HCT116 (cell line): ENCODE measurements at regions not wholly inside any gene's neighbourhood (a gene's known extent, or its start where the extent isn't known, plus 50 kb on each side); places are given as distances from the start of the nearest gene placed in this dataset.

Experiments
- ATAC-seq: fragments of 200-7000 bp; cut with Tn5 transposase; 2 replicates; pipeline ENCODE4 v1.9.1; 2020; ENCODE audit warnings: mild to moderate bottlenecking, moderate library complexity
- BruUV-seq: library from RNA; stranded (reverse); fragments of 400-500 nt; replicated peaks from 2 replicates; lab custom pipeline; 2021; lab: Mats Ljungman, UMichigan
- CTCF ChIA-PET: fragments of 300-600 bp; sonication (Branson Sonifier 250); formaldehyde crosslinking; loops from one replicate; lab custom pipeline; 2021; ENCODE audit warnings: antibody characterized with exemption; lab: Charles Lee
- POLR2A ChIA-PET: fragments of 300-600, 350-600 bp; sonication (Branson Sonifier 250); formaldehyde crosslinking; loops from one replicate; lab custom pipeline; 2021; ENCODE audit warnings: antibody characterized with exemption; lab: Charles Lee
- RAD21 ChIA-PET, 2 experiments: fragments of 300-600 bp; sonication (Branson Sonifier 250); formaldehyde crosslinking; loops; one replicate each; lab custom pipeline; 2023; ENCODE audit warnings: low total read pairs in 2 of 2; ENCODE audit not compliant: uncharacterized antibody in 2 of 2, unreplicated experiment in 2 of 2, low non-redundant PET in 1 of 2; lab: Charles Lee
- DNase-seq: peaks from one replicate; pipeline ENCODE4 v3.0.0-alpha.2; 2010; ENCODE audit warnings: low read depth, low spot score
- H2AFZ ChIP-seq: fragments of 200-600 bp; shearing (Covaris generic), sonication (generic); 2 replicates; pipeline ENCODE4 v1.6.1; 2017; ENCODE audit warnings: low read depth, mixed run types, mixed read lengths, antibody characterized with exemption, low read length; ENCODE audit not compliant: poor library complexity, severe bottlenecking
- H3K27ac ChIP-seq: 2 replicates; pipeline ENCODE4 v1.5.1; 2012; ENCODE audit warnings: low read depth, low read length
- H3K27me3 ChIP-seq: fragments of 200-600 bp; sonication (generic); 2 replicates; pipeline ENCODE4 v1.6.1; 2016; ENCODE audit warnings: mixed run types, low read length, mixed read lengths; ENCODE audit not compliant: insufficient read depth
- H3K36me3 ChIP-seq, 2 experiments: fragments of 200-500 bp in 1 of 2; fragments of 200-600 bp in 1 of 2; sonication (Bioruptor generic) in 1 of 2; sonication (generic) in 1 of 2; 2 replicates each; pipeline versions ENCODE4 v1.5.1 to v1.6.1; 2014 to 2016; ENCODE audit warnings: low read length in 2 of 2, inconsistent platforms in 1 of 2, mixed read lengths in 1 of 2, mixed run types in 1 of 2; ENCODE audit not compliant: insufficient read depth in 2 of 2, control insufficient read depth in 1 of 2
- H3K4me1 ChIP-seq, 2 experiments: fragments of 200-600 bp in 1 of 2; sonication (generic) in 1 of 2; 2 replicates each; pipeline versions ENCODE4 v1.5.1 to v1.6.1; 2012 to 2017; ENCODE audit warnings: low read length in 2 of 2, inconsistent platforms in 1 of 2, mild to moderate bottlenecking in 1 of 2, mixed read lengths in 1 of 2, mixed run types in 1 of 2, moderate library complexity in 1 of 2; ENCODE audit not compliant: insufficient read depth in 2 of 2, control insufficient read depth in 1 of 2
- H3K4me2 ChIP-seq: fragments of 200-600 bp; sonication (generic); 2 replicates; pipeline ENCODE4 v1.6.1; 2017; ENCODE audit warnings: mixed run types, low read length, mixed read lengths
- H3K4me3 ChIP-seq, 2 experiments: fragments of 200-600 bp in 1 of 2; sonication (generic) in 1 of 2; replicated peaks in 1 of 2; 2 replicates each; pipeline ENCODE4 v1.5.1; 2011 to 2016; ENCODE audit warnings: low read length in 2 of 2, control low read depth in 1 of 2, low read depth in 1 of 2, mild to moderate bottlenecking in 1 of 2, mixed read lengths in 1 of 2, mixed run types in 1 of 2
- H3K79me2 ChIP-seq: fragments of 200-600 bp; sonication (generic); 2 replicates; pipeline ENCODE4 v1.6.1; 2017; ENCODE audit warnings: mild to moderate bottlenecking, mixed run types, low read length, moderate library complexity, mixed read lengths; ENCODE audit not compliant: insufficient read depth
- H3K9ac ChIP-seq: fragments of 200-600 bp; sonication (generic); 2 replicates; pipeline ENCODE4 v1.6.1; 2016; ENCODE audit warnings: low read length, mixed read lengths
- H3K9me2 ChIP-seq: fragments of 200-600 bp; sonication (generic), shearing (Covaris generic); 2 replicates; pipeline ENCODE4 v1.6.1; 2017; ENCODE audit warnings: mixed run types, mild to moderate bottlenecking, moderate library complexity; ENCODE audit not compliant: insufficient read depth
- H3K9me3 ChIP-seq, 2 experiments: fragments of 200-500 bp in 1 of 2; fragments of 200-600 bp in 1 of 2; sonication (Bioruptor generic) in 1 of 2; sonication (generic) in 1 of 2; 2 replicates each; pipeline ENCODE4 v1.6.1; 2014 to 2017; ENCODE audit warnings: low read length in 2 of 2, mixed read lengths in 2 of 2, inconsistent platforms in 1 of 2, low read depth in 1 of 2, mild to moderate bottlenecking in 1 of 2, mixed run types in 1 of 2, moderate library complexity in 1 of 2; ENCODE audit not compliant: control insufficient read depth in 1 of 2, insufficient read depth in 1 of 2
- H4K20me1 ChIP-seq: fragments of 200-600 bp; sonication (generic), shearing (Covaris generic); 2 replicates; pipeline ENCODE4 v1.6.1; 2017; ENCODE audit warnings: mixed run types, mild to moderate bottlenecking, moderate library complexity; ENCODE audit not compliant: insufficient read depth
- CEBPB ChIP-seq: IDR thresholded peaks from 2 replicates; pipeline ENCODE4 v1.6.1; 2012; ENCODE audit warnings: low read depth
- EZH2phosphoT487 ChIP-seq: fragments of 200-600 bp; IDR thresholded peaks from 2 replicates; pipeline ENCODE4 v1.6.1; 2018; ENCODE audit warnings: antibody characterized with exemption, borderline replicate concordance
- MAX ChIP-seq: IDR thresholded peaks from 2 replicates; pipeline ENCODE4 v1.6.1; 2012
- POLR2AphosphoS5 ChIP-seq: IDR thresholded peaks from 2 replicates; pipeline ENCODE4 v1.6.1; 2011; ENCODE audit warnings: mild to moderate bottlenecking, low read depth, low read length, moderate library complexity
- RAD21 ChIP-seq: IDR thresholded peaks from 2 replicates; pipeline ENCODE4 v1.6.1; 2012; ENCODE audit warnings: low read depth, mild to moderate bottlenecking
- SRF ChIP-seq: IDR thresholded peaks from 2 replicates; pipeline ENCODE4 v1.6.1; 2012; ENCODE audit warnings: low read depth
- TCF7L2 ChIP-seq: IDR thresholded peaks from 2 replicates; pipeline ENCODE4 v1.7.0; 2011; ENCODE audit warnings: borderline replicate concordance, inconsistent platforms; ENCODE audit not compliant: insufficient read depth, insufficient read length; ENCODE audit errors: extremely low read depth
- ZBTB33 ChIP-seq: IDR thresholded peaks from 2 replicates; pipeline ENCODE4 v1.6.1; 2011; ENCODE audit warnings: mild to moderate bottlenecking, low read length, moderate library complexity; ENCODE audit not compliant: insufficient replicate concordance; ENCODE audit errors: extremely low read depth
- ZFX ChIP-seq: fragments of 450-650 bp; IDR thresholded peaks from 2 replicates; pipeline ENCODE4 v1.6.1; 2017
- ZNF274 ChIP-seq: fragments of 200-500 bp; sonication (Bioruptor generic); IDR thresholded peaks from 2 replicates; pipeline ENCODE4 v1.6.1; 2014; ENCODE audit warnings: mild to moderate bottlenecking, low read depth, low read length, inconsistent platforms
- intact Hi-C: fragments of 100-400 bp; cut with micrococcal nuclease; formaldehyde crosslinking; loops from 2 replicates; pipeline ENCODE4 v1.10.0; 2022
- TF ChIP-seq, protein P1 (sequence below), 3 experiments: fragments of 200-600 bp in 1 of 3; sonication (generic) in 1 of 3; IDR thresholded peaks in 2 of 3; conservative IDR thresholded peaks in 1 of 3; 2 replicates each; pipeline ENCODE4 v1.5.1; 2012 to 2017; ENCODE audit warnings: low read depth in 2 of 3, low read length in 2 of 3, antibody characterized with exemption in 1 of 3, borderline replicate concordance in 1 of 3, control low read depth in 1 of 3, mild to moderate bottlenecking in 1 of 3, mixed read lengths in 1 of 3, mixed run types in 1 of 3, moderate library complexity in 1 of 3; ENCODE audit not compliant: insufficient read depth in 1 of 3

- no peak for ATAC-seq
Observed at GRCh38 chr2:185919155-185919554, 180.6 kb downstream of the FSIP2 start.

DNA sequence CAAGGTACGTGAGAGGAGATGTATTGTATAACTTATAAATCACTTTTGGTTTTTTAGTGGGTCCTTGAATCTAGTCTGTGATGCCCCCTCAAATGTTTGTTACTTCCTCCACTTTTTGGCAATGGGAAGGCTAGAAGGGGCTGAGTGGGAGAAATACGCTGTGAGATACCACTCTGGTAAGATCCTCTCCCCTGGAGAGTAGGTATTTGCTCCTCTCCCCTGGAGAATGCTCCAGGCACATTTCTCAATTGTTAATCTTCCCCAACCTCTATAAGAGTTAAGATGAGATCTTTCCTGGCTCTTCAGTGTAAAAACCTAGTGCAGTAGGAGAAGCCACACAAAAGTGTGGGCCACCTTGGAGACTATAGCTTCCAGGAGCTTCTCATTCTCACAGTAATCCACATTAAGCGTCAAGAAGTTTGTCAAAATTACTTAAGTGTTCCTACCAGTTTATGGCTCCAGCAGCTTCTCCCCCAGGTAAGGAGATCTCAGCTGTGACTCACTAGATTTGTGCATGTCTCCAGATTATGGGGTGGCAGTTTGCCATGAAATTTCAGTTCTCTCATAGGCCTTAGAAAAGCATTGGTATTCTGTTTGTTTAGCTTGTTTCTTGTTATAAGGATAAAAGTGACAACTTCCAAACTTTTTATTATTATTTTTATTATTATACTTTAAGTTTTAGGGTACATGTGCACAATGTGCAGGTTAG lies 182.6 kb downstream of the FSIP2 start:
- Histone ChIP-seq H3K4me2 (no peak overlapping the region), H3K9me3 (no peaks in the 10 kb centered on the region), H3K27ac (no peak overlapping the region), H3K36me3 (no peaks in the 10 kb centered on the region), H4K20me1 (no peaks in the 10 kb centered on the region), H3K4me3 (no peak overlapping the region), H2AFZ (no peak overlapping the region), H3K27me3 (no peaks in the 10 kb centered on the region), H3K9me2 (no peaks in the 10 kb centered on the region), H3K9ac (no peak overlapping the region), H3K4me1 (no peaks in the 10 kb centered on the region), H3K79me2 (no peaks in the 10 kb centered on the region)
- TF ChIP-seq CEBPB (no peak), EZH2phosphoT487 (no peak), TCF7L2 (no peak), POLR2AphosphoS5 (no peak), RAD21 (no peak), MAX (no peak), ZBTB33 (no peak), ZFX (no peak), SRF (no peak)
- ChIA-PET CTCF (no interaction called here), RAD21 (no interaction called here), POLR2A (no interaction called here)
- no TSS peak for BruUV-seq
- ATAC-seq, result no peak
- DNase-seq, result no peak
- intact Hi-C loops, result no loop called here

More at GRCh38 chr2:185919155-185919554, 180.6 kb downstream of the FSIP2 start:
- no TSS peak for BruUV-seq
- Histone ChIP-seq H3K27ac (no peak overlapping the region), H3K27me3 (no peaks in the 10 kb centered on the region), H3K4me3 (no peak overlapping the region), H3K9me3 (no peaks in the 10 kb centered on the region), H4K20me1 (no peaks in the 10 kb centered on the region), H3K79me2 (no peaks in the 10 kb centered on the region), H3K9ac (no peak overlapping the region), H3K4me1 (no peaks in the 10 kb centered on the region), H3K36me3 (no peaks in the 10 kb centered on the region), H3K9me2 (no peaks in the 10 kb centered on the region), H3K4me2 (no peak overlapping the region), H2AFZ (no peak overlapping the region)
- RAD21 ChIA-PET, result no interaction called here
- POLR2A ChIA-PET, result no interaction called here
- no peak for TF ChIP-seq CEBPB
- TF ChIP-seq ZNF274, result no peak
- TF ChIP-seq, protein P1, sequence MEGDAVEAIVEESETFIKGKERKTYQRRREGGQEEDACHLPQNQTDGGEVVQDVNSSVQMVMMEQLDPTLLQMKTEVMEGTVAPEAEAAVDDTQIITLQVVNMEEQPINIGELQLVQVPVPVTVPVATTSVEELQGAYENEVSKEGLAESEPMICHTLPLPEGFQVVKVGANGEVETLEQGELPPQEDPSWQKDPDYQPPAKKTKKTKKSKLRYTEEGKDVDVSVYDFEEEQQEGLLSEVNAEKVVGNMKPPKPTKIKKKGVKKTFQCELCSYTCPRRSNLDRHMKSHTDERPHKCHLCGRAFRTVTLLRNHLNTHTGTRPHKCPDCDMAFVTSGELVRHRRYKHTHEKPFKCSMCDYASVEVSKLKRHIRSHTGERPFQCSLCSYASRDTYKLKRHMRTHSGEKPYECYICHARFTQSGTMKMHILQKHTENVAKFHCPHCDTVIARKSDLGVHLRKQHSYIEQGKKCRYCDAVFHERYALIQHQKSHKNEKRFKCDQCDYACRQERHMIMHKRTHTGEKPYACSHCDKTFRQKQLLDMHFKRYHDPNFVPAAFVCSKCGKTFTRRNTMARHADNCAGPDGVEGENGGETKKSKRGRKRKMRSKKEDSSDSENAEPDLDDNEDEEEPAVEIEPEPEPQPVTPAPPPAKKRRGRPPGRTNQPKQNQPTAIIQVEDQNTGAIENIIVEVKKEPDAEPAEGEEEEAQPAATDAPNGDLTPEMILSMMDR (IDR thresholded peaks at IDR 0.05 in 2 of 3, conservative IDR thresholded peaks at IDR 0.05 in 1 of 3; ENCODE audit: borderline replicate concordance in 1 of 3, insufficient read depth in 1 of 3, low read depth in 2 of 3, low read length in 2 of 3), result no peak
- TF ChIP-seq ZFX, result no peak
- intact Hi-C loops, result no loop called here
- no peak for DNase-seq
- CTCF ChIA-PET, result no interaction called here
